ENCODE measurements at regions not wholly inside any gene's neighbourhood (a gene's known extent, or its start where the extent isn't known, plus 50 kb on each side); places are given as distances from the start of the nearest gene placed in this dataset.

DNA sequence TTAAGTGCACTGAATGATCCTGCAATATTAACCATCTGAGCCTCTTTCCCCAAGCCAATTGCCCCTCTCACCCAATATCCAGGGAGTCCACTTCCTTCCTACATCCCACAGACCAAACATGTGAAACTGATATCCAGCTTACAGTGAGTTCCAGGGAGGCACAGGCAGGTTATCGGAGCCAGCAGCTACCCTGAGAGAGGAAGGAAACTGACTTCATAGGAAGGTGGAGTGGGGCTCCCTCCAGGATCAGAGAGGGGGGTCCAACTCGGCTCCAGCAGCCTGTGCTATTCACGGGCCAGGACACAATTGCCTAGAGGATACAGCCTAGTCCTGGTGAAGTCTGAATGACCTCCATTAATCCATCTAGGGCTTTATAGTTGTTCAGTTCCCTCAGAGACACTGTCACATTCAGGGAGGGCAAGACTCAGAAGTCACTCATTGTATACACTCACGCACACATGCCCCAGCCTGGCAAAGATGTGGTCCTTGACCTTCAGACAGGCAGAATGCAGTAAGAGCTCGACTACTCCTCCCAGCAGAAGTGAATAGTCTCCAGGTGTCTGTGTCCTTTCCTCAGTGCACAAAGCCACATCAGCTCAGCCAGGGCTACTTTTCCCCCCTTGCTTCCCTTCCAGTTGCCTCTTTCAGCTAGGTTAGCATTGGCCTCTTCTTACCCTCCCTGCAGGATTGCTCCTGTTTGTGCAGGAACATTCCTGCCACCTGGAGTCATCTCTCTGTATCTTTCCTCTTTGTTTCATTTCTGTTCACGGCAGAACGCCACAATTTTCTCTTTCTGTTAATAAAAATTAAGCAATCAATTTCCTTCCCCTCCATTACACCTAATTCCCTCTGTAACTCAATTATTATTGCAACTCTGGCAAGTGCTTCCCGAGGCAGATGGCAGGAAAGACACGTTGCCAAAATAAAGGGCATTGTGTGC is 501.7 kb downstream of the ARHGEF28 start:
- no peak for DNase-seq (ENCODE audit: low read depth in 2 of 2)

DNA sequence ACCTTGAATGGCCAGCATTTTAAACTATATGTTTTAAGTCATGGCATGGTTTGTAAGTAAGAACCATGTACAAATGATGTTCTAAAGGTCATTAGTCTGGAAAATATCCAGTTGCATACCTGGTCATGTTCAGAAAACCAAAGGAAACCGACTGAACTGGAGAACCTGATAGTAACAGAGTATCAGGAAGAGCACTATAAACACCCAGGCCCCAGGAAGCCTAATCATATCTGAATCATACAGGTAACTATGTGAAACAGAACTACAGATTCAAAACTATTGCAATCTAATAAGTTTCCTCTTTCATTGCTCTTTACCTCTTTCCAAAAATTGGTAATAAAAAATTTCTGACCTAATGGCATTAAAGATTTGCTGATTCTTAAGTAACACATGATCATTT is 500.3 kb downstream of the ARHGEF28 start:
- no peak for DNase-seq (ENCODE audit: low read depth in 2 of 2)

DNA sequence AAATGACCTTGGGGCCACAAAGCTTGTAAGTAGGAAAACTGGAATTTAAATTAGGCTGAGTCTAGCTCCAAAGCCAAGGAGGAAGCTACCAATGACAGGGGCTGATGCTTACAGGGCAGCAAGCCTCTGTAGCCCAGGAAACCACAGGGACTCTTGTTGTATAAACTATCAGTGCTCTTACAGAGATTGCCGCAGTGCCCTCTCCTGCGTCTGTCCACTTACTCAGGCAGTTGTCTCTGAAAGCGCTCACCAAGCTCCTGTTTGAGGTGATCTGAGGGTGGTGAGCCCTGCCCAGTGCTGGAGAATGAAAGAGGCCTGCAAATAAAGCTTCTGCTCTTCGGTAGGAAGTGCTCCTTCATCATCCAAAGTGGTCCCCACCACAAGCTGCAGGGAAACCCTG is 498.8 kb downstream of the ARHGEF28 start:
- no peak for DNase-seq (ENCODE audit: low read depth in 2 of 2)

DNA sequence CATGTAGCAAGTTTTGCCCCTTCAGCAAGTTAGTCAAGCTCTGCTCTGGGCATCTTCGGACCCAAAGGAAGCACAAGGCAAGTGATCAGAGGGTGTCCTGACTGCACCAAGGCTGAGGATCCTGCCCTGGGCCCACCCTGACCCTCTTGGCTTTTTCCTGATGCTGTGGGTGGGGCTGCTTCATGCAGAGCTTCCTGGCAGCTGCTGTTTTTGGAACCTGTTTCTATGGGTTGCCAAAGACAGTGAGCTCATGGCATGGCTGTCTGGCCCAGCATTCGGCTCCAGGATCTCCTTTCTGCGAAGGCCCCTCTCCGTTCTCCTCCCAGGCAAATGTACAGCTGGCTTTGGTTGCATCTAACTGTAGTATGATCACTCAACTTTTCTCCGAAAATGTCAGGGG is 497.9 kb downstream of the ARHGEF28 start:
- no peak for DNase-seq (ENCODE audit: low read depth in 2 of 2)

DNA sequence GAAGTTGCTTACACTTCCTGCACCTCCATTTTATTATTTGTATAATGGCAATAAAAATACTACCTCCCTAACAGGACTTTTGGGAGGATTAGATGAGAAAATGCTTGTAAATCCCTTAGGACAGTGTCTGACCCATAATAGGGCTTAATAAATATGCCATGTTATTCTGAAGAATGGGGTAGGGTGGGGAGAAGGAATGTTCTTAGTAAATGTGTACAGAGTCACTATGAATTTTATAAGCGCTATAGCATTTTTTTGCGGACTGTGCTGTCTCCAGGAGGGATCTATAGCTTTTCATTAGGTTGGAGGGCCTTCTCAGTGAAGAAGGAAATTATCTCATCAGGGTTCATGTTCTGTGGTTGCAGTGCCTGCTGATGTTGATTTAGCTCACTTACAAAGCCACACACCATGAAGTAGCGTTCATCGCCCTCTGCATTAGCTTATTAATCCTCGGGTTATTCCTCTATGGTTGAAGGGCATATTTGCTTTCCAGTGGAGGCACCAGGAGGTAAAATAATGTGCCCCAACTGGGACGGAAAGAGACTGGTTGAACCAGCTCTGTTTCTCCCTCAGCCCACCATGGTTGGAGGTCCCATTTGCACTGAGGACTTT is 497.1 kb downstream of the ARHGEF28 start:
- DNase-seq (ENCODE audit: low read depth in 2 of 2): no peak

DNA sequence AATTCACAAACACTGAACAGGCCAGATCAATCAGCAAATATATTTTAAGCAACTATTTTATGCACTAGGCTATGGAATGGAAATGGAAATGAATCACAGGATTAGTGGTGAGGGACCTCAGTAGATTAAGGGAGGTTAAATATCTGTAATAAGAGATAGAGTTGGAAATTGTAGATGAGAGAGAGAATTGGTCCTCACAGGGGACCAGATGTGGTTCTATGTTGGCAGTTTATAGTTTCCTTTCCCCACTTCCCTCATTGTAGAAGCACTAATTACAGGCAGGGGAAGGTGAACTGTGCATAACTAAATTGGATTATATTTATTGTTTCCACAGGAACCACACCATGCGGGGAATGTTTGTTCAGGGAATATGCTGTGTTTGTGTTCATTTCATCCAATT is 496.2 kb downstream of the ARHGEF28 start:
- no peak for DNase-seq (ENCODE audit: low read depth in 2 of 2)

DNA sequence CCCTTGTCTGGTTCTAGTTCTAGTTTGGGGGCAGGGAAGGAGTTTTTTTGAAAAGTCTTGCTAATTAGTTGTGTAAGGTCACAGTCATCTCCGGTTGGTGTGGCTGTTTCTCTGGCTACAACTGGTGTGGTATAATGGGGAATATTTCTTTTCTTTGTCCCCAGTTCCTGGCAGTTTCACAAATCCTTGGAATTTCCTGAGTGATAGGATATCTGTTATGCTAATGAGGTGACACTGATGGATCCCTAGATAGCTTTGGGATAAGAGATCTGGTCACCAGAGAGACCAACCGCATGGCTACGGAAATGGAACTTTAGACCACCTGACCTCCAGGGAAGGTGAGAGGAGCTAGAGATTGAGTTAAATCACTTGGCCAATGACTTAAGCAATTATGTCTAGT is 494.6 kb downstream of the ARHGEF28 start:
- no peak for DNase-seq (ENCODE audit: low read depth in 2 of 2)

DNA sequence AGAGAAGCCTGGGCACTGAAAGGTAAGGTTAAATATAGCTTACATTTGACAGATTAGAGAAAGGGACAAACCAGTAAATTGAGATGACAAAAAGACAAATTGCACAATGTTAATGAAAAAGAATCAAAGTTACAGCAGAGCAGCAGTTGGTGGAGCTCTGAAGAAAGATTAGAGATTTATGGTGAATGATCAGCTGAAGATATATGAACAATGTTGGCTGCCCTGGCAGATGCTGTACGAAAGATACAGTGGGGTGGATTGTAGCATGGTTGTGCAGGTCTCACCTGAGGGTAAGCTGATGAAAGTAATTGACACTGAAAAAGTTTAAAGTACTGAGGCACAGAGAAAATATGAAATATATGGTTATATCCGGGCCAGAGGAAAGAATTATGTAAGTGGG is 492.1 kb downstream of the ARHGEF28 start:
- no peak for DNase-seq (ENCODE audit: low read depth in 2 of 2)

DNA sequence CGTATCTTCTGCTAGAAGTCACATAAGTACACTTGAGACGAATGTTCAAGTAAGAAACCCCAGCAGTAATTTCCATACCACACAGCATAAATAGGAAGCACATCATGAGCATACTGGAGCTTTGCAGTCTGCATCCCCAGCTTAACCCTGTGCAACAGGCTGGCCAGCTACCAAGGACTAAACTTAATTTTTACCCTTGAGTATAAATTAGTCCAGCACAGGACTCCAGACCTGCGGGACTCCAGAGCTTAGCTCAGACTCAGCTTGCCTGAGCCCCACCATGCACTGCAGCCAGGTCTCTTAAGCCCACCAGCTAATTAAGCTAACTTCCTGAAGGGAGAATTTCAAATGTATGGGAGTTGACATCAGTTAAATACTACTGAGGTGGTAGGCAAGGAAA is 491.0 kb downstream of the ARHGEF28 start:
- no peak for DNase-seq (ENCODE audit: low read depth in 2 of 2)

DNA sequence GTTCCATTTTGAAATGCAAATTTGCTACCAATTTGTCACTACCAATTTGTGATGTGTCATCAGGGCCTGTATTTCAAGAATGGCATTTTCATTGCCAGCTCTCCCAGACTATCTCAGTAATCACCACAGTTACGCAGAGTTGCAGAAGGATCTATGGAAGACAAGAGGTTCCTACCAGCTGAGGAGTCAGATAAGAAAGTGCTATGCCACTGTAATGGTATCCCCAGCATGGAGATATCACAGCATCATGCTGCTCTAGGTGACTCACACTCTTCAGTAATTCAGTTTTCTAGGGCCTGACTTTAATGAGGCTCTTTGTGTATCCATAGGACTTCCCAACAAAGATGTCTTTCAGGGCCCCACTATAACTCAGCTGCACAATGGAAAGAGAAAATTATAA is 490.3 kb downstream of the ARHGEF28 start:
- DNase-seq (ENCODE audit: low read depth in 2 of 2): no peak

DNA sequence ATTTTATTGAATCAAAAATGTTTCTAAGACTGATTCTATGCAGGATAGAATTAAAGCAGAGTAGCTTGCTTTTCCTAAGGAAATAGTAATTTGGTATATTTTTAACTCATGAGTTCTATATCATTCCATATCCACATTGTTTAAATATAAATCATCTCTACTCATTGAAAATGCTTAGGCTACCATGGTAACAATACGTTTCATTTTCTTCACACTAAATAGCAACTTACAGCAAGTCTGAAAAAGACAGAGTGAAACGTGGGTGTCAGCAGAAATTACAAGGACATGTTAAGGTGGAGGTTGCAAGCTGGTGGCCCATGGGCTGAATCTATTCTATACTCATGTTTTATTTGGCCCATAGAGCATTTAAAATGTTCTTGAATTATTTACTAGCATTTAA is 487.9 kb downstream of the ARHGEF28 start:
- DNase-seq (ENCODE audit: low read depth in 2 of 2): no peak

DNA sequence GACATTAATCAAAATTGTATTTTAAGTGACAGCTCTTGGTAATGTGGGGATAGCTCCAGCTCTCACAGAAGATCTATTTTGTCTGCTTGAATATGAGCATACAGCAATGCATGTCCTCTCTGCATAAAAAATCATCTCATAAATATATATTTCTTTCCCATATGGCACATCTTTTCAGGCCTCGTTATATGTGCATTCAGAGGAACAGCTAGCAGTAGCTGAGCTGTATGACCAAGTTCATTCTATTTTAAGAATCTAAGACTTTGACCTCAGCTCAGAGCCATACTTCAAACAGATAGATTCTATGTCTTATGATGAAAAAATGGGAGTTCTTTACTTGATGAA is 487.2 kb downstream of the ARHGEF28 start:
- DNase-seq (ENCODE audit: low read depth in 2 of 2): no peak

DNA sequence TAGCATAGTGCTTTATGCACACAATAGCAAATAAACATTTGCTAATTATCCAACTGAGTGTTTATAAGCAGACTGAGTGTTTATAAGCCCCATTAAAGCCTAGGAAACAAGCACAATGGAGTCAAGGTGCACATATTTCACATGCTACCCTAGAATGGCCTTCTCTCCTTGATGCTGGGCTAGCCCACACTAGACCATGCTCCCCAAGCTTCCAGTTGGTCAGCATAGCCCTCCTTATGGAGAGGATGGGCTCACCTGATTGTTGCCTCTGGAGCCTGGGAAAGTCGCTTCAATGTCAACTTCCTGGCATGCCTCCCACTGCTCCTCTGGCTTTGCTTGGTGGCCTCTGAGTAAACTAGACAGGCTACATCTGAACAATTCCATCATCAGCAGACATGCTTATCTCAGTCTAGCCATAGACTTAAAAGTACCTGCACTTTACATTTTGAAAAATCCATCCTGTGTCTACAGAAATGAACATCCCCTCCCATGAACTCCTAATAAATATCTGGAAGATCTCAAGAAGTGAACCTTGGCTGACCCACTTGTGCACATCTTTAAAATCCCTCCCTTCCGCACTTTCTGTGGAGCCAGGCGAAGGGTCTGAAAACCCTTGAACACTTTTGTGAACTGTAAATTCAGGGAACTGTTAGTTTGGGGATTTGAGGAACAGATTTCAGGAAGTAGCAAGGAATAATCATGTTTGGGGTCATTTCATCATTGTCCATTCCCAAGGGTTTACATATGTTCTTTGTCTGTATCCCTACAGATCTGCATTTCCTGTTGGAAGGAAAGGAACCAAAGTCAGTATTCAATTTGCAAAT is 486.6 kb downstream of the ARHGEF28 start:
- no peak for DNase-seq (ENCODE audit: low read depth in 2 of 2)

DNA sequence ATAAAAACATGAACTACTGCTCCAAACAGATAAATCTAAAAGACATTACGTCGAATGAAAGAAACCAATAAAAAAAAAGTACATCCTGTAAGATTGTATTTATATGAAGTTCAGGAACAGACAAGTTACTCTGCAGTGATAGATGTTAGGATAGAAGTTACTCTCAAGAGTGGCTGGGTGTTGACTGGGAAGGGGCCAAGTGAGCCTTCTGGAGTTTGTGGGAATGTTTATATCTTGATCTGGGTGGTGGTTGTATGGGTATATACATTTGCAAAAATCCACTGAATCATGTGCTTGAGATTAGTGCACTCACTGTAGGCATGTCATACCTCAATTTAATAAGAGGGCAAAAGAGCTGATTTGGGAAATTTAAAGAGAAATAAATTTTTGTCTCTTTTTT is 485.8 kb downstream of the ARHGEF28 start:
- DNase-seq (ENCODE audit: low read depth in 2 of 2): no peak

DNA sequence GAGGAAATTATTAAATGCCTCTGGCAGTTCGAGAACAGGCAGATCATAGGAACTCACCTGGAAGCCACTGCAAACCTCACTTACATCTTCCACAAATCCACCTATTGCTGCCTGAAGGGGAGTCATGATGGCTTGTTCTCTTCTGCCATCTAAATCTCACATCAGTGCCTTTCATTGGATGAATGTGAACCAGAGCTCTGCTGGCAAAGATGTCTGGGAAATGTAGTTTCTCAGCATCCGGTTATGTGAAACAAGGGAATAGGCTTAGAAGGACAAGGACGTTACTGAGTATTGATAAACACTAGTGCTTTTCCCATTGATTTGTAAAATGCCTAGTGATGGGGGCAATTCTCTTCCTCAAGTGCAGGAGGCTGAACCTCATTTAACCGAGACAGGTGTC is 483.3 kb downstream of the ARHGEF28 start:
- DNase-seq (ENCODE audit: low read depth in 2 of 2): no peak

DNA sequence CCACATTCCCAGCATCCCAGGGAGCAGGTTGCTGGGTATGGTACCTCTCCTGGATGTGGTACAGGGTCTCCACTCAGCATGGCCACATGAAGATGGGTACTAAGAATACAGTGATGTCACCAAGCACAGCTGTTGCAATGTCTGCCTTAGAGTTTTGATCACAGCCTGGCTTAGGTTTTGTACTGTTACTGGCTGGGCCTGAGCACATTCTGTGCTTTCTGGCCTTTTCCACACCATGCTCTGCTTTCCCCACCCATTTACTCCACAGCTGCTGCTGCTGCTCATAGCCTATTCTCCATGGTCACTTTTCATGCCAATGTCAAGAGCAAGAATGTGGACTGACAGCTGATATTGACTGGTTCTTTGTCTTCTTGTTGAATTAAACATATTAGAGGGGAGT is 481.9 kb downstream of the ARHGEF28 start:
- no peak for DNase-seq (ENCODE audit: low read depth in 2 of 2)

DNA sequence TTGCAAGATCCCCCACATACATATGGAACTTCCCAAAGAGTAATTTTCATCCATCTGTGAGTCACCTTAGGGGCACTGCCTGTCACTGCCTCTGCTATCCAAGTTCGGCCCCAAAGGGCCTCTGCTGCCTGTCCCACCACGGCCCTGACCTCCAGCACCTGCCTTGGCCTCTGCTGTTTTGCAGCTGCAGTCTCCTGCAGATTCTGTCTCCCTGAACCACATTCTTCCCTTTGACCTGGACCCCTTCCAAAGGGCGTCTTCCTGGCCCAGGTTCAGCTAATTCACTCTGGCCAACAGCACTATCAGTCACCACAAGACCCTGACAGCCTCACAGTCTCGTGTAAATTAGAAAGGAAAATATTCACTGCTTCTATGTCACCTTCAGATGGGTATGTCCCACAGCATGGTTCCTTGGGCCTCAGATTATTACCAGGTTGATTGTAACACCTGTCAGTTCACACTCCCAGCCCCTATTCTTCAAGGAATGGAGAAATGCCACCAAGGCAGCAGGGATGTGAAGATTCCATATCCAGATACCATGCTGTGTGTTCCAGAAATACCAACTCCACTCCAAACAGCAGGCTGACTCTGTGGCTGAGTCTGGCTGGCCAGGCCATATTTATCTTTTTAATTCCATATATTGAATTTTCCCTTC is 479.3 kb downstream of the ARHGEF28 start:
- no peak for DNase-seq (ENCODE audit: low read depth in 2 of 2)

DNA sequence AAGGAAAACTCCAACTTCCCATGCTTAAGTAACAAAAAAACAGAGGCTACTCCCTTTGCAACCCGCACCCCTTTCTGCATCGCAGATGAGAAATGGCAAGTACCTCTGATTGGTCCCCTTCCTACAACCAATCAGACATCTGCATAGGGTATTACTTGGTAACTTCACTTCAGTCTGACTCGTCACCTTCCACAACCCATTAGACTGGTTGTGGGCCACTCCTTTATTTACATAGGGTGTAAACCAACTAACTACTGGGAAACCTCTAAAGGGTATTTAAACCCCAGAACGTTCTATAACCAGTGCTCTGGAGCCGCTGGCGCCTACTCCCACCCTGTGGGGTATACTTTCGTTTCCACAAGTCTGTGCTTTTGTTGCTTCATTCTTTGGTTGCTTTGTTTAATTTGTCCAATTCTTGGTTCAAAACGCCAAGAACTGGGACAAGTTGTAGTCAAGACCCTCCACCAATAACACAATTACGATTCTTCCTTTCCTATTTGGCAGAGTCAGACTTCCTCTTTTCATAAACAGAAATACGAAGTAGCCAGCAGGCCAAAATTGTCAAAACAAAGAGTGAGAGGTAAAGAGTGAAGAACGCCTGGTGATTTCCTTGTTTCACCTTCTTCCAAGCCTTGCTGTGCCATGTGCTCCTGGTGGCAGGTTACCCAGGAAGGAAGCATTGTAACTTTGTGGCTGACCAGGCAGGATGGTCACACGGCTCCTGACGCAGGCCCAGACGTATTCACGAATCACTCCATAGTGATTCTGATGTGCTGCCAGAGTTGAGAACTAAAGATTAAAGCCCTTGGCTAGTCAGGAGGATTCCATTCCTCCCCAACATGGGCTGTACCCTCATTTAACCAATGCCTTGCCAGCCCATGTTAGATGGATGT is 477.4 kb downstream of the ARHGEF28 start:
- DNase-seq (ENCODE audit: low read depth in 2 of 2): no peak

DNA sequence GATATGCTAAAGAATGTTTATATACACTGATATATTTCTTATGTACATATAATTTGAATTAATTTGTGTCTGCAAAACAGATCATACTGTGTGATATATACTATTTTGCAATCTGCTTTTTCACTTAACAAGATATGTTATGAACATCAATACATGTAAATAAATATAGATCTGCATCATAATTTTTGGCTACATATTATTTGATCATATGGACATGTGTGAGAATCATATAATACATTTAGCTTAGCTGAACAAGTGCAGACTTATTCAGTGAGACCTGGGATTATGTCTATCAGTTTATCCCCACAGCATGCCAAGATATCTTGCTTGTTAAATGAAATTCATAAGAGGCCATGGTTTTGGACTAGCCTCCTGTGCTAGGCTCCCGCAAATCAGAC is 474.3 kb downstream of the ARHGEF28 start:
- no peak for DNase-seq (ENCODE audit: low read depth in 2 of 2)

DNA sequence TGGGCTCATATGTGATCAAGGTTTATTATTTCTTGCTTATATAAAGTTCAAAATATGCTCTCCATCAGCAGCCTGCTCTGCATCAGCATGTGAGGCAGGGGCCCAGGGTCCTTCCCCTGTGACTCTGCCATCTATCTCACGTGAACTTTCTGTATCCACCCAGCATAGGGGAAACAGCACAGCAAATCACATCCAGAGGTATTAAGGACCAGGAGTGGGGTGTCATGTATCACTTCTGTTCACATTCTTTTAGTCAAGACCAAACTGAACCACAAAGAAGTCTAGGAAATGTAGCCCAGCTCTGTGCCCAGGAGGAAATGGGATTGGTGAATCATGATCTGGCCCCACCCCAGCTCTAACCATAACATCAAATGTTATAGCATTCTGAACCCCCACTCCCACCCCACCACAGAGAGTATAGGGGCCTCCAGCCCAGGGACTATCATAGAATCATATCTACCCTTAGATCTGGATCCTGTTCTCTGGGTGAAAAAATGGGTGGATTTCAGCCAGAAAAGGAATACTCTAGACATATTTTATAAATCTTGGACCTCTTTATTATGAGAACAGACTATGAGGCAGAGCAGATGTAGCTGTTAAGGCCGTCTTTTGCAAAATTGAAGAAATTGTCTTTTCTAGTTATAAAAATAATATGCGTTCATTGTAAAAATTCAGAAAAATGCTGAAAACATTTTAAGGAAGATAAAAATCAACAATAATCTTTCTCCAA is 473.7 kb downstream of the ARHGEF28 start:
- DNase-seq (ENCODE audit: low read depth in 2 of 2): no peak

Measured in stimulated activated CD8-positive, alpha-beta memory T cell treated with anti-CD3 and anti-CD28 coated beads, Interleukin-15, amount 100 ng/mL, for 4 hours (primary cell).